ENCODE measurements at regions not wholly inside any gene's neighbourhood (a gene's known extent, or its start where the extent isn't known, plus 50 kb on each side); places are given as distances from the start of the nearest gene placed in this dataset.
"Not testable (repeated sequence)": the region's sequence is repeated elsewhere in the genome, so short reads cannot be mapped to it uniquely, and the experiment has no call there.

- no peak overlapping the region for H3K27ac Mint-ChIP-seq
- no peak overlapping the region for H3K4me3 Mint-ChIP-seq
- H3K4me1 Mint-ChIP-seq (ENCODE audit: low read depth) = peaks cover 6% of the 10 kb centered on the region
- H3K27me3 Mint-ChIP-seq = no peaks in the 10 kb centered on the region
- no peaks in the 10 kb centered on the region for H3K36me3 Mint-ChIP-seq (ENCODE audit: low read depth)
- no peaks in the 10 kb centered on the region for H3K9me3 Mint-ChIP-seq
Measured at GRCh38 chrX:46165411-46165810, 379.8 kb downstream of the ZNF674 start.

DNA sequence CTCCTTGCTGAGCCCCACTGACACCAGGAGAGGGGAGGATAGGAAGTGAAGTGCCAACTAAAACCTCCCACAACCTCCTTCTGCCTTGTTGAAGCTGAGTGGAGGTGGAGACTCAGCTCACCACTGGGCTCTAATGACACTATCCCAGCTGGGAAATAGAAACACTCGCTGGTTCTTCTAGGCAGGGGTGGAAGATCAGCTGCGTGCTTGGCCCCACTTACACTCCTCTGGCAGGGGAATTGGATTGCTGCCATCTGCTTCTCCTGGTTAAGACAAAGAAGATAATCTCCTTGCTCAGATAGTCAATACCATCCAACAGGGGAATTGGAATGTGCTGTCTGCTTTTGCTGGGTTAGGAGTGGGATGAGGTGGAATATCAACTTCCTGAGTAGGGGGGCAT, 392.5 kb downstream of the ZNF674 start:
- Mint-ChIP-seq H3K27ac (no peak overlapping the region), H3K4me1 (ENCODE audit: low read depth) (no peaks in the 10 kb centered on the region), H3K9me3 (no peaks in the 10 kb centered on the region), H3K4me3 (no peak overlapping the region), H3K27me3 (no peaks in the 10 kb centered on the region), H3K36me3 (ENCODE audit: low read depth) (no peaks in the 10 kb centered on the region)

DNA sequence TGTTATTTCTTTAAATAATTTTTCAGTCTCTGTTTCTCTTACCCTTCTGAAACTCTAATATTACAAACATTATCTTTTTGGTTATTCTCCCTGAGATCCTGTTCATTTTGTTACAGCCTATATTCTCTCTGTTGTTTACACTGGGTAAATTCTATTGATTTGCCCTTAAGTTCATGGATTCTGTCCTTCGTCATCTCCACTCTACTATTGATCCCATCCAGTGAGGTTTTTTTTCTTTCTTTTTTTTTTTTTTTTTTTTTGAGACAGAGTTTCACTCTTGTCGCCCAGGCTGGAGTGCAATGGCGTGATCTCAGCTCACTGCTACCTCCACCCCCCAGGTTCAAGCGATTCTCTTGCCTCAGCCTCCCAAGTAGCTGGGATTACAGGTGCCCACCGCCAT, 393.9 kb downstream of the ZNF674 start:
- not testable (repeated sequence) for H3K9me3 Mint-ChIP-seq; H3K27ac Mint-ChIP-seq; H3K27me3 Mint-ChIP-seq; H3K36me3 Mint-ChIP-seq (ENCODE audit: low read depth); H3K4me1 Mint-ChIP-seq (ENCODE audit: low read depth); H3K4me3 Mint-ChIP-seq

GRCh38 chrX:46144566-46144965, 400.7 kb downstream of the ZNF674 start:
- no peak overlapping the region for H3K27ac Mint-ChIP-seq
- H3K9me3 Mint-ChIP-seq = peaks cover 5% of the 10 kb centered on the region
- no peak overlapping the region for H3K4me3 Mint-ChIP-seq
- H3K4me1 Mint-ChIP-seq (ENCODE audit: low read depth) = peaks cover 9% of the 10 kb centered on the region
- H3K27me3 Mint-ChIP-seq = no peaks in the 10 kb centered on the region
- H3K36me3 Mint-ChIP-seq (ENCODE audit: low read depth) = no peaks in the 10 kb centered on the region

DNA sequence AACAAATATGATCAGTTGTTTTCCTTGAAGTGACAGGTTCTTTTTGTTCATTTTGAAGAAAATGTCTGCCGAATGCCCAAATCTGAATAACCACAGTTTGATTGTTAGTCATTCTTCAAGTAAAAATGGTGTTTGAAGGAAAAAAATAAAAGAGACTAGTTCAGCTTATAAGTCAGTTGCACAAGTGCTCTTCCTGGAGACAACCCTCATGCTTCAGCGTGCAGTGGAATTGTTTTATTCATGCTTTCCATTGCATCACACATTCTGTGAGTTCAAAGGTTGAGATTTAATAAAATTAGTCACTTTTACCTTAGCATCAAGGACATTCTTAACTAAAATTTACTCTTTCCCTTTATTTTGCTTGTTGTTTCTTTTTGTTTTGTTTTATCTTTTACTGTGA, 404.9 kb downstream of the ZNF674 start:
- peak overlapping the region; percentile 61 for H3K27ac Mint-ChIP-seq
- peaks cover 13% of the 10 kb centered on the region for H3K4me1 Mint-ChIP-seq (ENCODE audit: low read depth)

DNA sequence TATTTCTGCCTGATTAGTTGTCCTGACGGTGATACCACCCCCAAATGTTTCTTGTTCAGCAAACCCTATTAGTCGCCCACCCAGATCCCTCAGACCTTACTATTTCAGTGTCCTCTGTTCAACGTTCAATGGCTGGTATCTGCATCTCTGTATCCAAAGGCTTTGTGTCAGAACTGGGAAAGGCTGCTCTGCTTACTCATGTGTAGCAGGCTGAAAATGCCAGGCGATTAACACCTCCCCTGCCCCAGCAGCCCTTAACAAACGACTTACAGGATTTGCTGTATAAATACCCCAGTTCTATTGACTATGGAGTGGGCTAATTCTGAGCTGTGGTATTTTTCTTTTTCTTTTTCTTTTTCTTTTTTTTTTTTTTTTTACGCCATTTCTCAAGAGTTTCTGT, 415.0 kb downstream of the ZNF674 start:
- H3K9me3 Mint-ChIP-seq = no peaks in the 10 kb centered on the region
- H3K4me3 Mint-ChIP-seq = no peak overlapping the region
- H3K27ac Mint-ChIP-seq = no peak overlapping the region
- H3K27me3 Mint-ChIP-seq = peaks cover 4% of the 10 kb centered on the region
- H3K36me3 Mint-ChIP-seq (ENCODE audit: low read depth) = no peaks in the 10 kb centered on the region
- no peaks in the 10 kb centered on the region for H3K4me1 Mint-ChIP-seq (ENCODE audit: low read depth)

More for the DNA sequence above, 404.9 kb downstream of the ZNF674 start:
- Mint-ChIP-seq H3K4me3 (no peak overlapping the region), H3K36me3 (ENCODE audit: low read depth) (no peaks in the 10 kb centered on the region), H3K27me3 (no peaks in the 10 kb centered on the region), H3K9me3 (peaks cover 5% of the 10 kb centered on the region)

DNA sequence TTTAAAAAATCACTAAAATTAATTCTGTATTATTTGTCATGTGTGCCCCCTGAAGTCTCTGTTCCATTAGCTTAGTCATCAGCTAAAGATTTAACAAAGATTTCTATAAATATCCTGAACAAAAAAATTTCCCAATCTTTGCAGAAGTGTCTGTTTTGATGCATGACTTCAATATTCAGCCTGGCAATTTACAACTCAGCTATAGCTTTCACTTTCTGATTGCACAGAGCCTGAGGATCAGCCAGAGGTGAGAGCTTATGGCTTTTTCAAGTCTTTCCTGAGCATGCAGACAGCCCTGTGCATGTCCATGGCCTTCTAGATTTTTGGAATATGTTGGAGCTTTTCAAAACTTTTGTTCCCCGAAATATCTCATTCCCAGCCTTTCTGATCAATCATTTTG, 420.1 kb downstream of the ZNF674 start:
- H3K9me3 Mint-ChIP-seq = no peaks in the 10 kb centered on the region
- H3K4me3 Mint-ChIP-seq = no peak overlapping the region
- H3K4me1 Mint-ChIP-seq (ENCODE audit: low read depth) = no peaks in the 10 kb centered on the region
- H3K36me3 Mint-ChIP-seq (ENCODE audit: low read depth) = no peaks in the 10 kb centered on the region
- H3K27ac Mint-ChIP-seq = no peak overlapping the region
- peaks cover 3% of the 10 kb centered on the region for H3K27me3 Mint-ChIP-seq

DNA sequence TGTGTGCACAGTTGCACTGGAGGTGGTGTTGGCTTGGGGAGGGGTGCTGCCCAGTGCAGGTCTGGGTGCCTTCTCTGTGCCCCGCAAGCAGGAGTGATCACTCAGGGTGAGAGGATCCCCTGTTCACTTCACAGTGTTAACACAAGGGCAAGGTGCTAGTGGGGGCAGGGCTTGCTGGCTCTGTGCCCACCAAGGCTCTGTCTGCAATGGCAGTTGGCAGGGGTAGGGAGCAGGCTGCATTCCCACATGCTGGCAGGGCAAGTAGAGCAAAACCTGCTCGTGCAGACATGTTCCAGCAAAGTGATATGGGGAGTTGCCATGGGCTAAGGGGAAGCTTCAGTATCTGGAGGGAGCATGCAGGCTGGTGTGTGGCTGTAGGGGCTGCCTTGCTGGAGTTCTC, 428.0 kb downstream of the ZNF674 start:
- H3K9me3 Mint-ChIP-seq = no peaks in the 10 kb centered on the region
- no peak overlapping the region for H3K4me3 Mint-ChIP-seq
- peaks cover 3% of the 10 kb centered on the region for H3K27me3 Mint-ChIP-seq
- no peak overlapping the region for H3K27ac Mint-ChIP-seq
- H3K4me1 Mint-ChIP-seq (ENCODE audit: low read depth) = no peaks in the 10 kb centered on the region
- H3K36me3 Mint-ChIP-seq (ENCODE audit: low read depth) = no peaks in the 10 kb centered on the region

DNA sequence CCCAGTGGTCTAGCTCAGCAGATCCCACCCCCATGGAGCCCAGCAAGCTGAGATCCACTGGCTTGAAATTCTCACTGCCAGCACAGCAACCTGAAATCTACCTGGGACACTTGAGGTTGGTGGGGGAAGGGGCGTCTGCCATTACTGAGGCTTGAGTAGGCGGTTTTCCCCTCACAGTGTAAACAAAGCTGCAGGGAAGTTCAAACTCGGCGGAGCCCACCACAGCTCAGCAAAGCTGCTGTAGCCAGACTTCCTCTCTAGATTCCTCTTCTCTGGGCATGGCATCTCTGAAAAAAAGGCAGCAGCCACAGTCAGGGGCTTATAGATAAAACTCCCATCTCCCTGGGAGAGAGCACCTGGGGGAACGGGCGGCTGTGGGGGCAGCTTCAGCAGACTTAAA, 457.9 kb downstream of the ZNF674 start:
- H3K4me3 Mint-ChIP-seq; H3K4me1 Mint-ChIP-seq (ENCODE audit: low read depth); H3K27me3 Mint-ChIP-seq; H3K27ac Mint-ChIP-seq; H3K36me3 Mint-ChIP-seq (ENCODE audit: low read depth); H3K9me3 Mint-ChIP-seq: not testable (repeated sequence)

- H3K4me1 Mint-ChIP-seq (ENCODE audit: low read depth) = not testable (repeated sequence)
Measured at GRCh38 chrX:46080121-46080520, 465.1 kb downstream of the ZNF674 start.

DNA sequence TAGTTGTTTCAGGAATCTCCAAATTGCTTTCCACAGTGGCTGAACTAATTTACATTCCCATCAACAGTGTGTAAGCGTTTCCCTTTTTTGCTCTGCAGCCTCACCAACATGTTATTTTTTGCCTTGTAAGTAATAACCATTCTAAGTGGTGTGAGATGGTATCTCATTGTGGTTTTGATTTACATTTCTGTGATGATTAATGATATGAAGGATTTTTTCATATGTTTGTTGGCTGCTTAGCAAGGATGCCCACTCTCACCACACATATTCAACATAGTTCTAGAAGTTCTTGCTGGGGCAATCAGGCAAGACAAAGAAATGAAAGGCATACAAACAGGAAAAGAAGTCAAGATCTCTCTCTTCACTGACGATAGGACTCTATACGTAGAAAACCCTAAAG, 472.4 kb downstream of the ZNF674 start:
- Mint-ChIP-seq H3K27me3 (no peaks in the 10 kb centered on the region), H3K4me1 (ENCODE audit: low read depth) (no peaks in the 10 kb centered on the region), H3K27ac (no peak overlapping the region), H3K9me3 (no peaks in the 10 kb centered on the region), H3K4me3 (no peak overlapping the region), H3K36me3 (ENCODE audit: low read depth) (no peaks in the 10 kb centered on the region)

More at GRCh38 chrX:46080121-46080520, 465.1 kb downstream of the ZNF674 start:
- not testable (repeated sequence) for H3K9me3 Mint-ChIP-seq; H3K4me3 Mint-ChIP-seq; H3K36me3 Mint-ChIP-seq (ENCODE audit: low read depth); H3K27me3 Mint-ChIP-seq; H3K27ac Mint-ChIP-seq

- no peaks in the 10 kb centered on the region for H3K27me3 Mint-ChIP-seq
- H3K4me3 Mint-ChIP-seq = no peak overlapping the region
- no peak overlapping the region for H3K27ac Mint-ChIP-seq
- no peaks in the 10 kb centered on the region for H3K4me1 Mint-ChIP-seq (ENCODE audit: low read depth)
- H3K9me3 Mint-ChIP-seq = no peaks in the 10 kb centered on the region
- no peaks in the 10 kb centered on the region for H3K36me3 Mint-ChIP-seq (ENCODE audit: low read depth)
Measured at GRCh38 chrX:46072372-46072771, 472.8 kb downstream of the ZNF674 start.

DNA sequence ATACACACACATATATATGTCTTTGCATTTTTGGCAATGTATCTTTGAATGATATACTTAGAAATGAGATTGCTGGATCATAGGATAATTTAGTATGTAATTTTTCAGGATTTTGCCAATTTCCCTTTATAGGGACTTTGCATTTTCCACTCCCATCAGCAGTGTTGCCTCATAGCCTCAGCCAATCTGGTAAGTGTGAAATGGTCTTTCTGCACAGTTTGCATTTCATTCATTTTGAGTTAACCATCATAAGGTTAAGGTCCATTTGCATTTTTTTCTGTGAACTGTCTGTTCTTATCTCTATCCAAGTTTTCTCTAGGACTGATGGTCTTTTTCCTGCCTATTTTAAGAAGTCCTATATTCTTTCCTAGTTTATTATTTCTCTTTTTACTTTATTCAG, 474.8 kb downstream of the ZNF674 start:
- Mint-ChIP-seq H3K9me3 (no peaks in the 10 kb centered on the region), H3K27me3 (peaks cover 3% of the 10 kb centered on the region), H3K4me1 (ENCODE audit: low read depth) (no peaks in the 10 kb centered on the region), H3K27ac (no peak overlapping the region), H3K4me3 (no peak overlapping the region), H3K36me3 (ENCODE audit: low read depth) (no peaks in the 10 kb centered on the region)

DNA sequence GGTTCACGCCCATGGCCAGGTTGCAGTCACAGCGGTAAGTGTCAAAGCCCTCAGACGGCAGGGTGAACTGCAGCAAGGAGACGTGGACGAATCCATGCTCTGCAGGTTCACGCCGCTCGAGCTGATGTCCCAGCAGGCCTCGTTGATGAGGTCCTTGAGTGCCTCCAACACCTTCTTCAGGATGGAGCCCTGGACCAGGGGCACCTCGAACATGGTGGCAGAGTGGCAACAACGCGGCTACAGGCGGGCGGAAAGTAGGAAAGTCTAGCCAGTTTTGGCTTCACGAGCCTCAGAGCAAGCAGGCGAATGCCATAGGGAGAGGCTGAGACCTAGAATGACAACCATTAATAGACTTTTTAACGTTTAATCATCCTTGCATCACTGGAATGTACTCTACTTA, 485.9 kb downstream of the ZNF674 start:
- H3K27ac Mint-ChIP-seq = no peak overlapping the region
- no peak overlapping the region for H3K4me3 Mint-ChIP-seq
- no peaks in the 10 kb centered on the region for H3K9me3 Mint-ChIP-seq
- H3K4me1 Mint-ChIP-seq (ENCODE audit: low read depth) = no peaks in the 10 kb centered on the region
- no peaks in the 10 kb centered on the region for H3K27me3 Mint-ChIP-seq
- H3K36me3 Mint-ChIP-seq (ENCODE audit: low read depth) = no peaks in the 10 kb centered on the region

GRCh38 chrX:46044486-46044885, 500.7 kb downstream of the ZNF674 start:
- Mint-ChIP-seq H3K4me3 (no peak overlapping the region), H3K27me3 (peaks cover 3% of the 10 kb centered on the region), H3K36me3 (ENCODE audit: low read depth) (no peaks in the 10 kb centered on the region), H3K9me3 (peaks cover 12% of the 10 kb centered on the region), H3K4me1 (ENCODE audit: low read depth) (no peaks in the 10 kb centered on the region), H3K27ac (no peak overlapping the region)

DNA sequence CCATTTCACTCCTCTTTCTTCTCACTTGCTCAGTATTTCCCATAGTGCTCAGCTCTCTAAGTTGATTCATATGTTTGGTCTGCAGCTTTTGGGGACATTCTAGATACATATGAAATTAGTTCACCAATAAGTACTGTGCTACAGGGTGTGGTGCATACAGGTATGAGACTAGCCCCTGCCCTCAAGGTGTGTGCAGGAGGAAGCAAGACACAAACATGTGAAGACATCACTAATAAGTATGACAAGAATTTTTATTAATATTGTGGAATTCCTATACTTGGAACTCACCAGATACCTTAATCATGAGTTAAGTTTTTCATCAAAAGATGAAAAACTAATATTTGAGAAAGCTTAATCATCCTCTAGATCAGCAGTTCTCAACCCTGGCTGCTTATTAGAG, 505.2 kb downstream of the ZNF674 start:
- Mint-ChIP-seq H3K27ac (no peak overlapping the region), H3K4me1 (ENCODE audit: low read depth) (no peaks in the 10 kb centered on the region), H3K27me3 (peaks cover 3% of the 10 kb centered on the region), H3K4me3 (no peak overlapping the region), H3K9me3 (peaks cover 12% of the 10 kb centered on the region), H3K36me3 (ENCODE audit: low read depth) (no peaks in the 10 kb centered on the region)

GRCh38 chrX:46039526-46039925, 505.7 kb downstream of the ZNF674 start:
- no peak overlapping the region for H3K4me3 Mint-ChIP-seq
- H3K9me3 Mint-ChIP-seq = peaks cover 12% of the 10 kb centered on the region
- no peaks in the 10 kb centered on the region for H3K4me1 Mint-ChIP-seq (ENCODE audit: low read depth)
- peaks cover 3% of the 10 kb centered on the region for H3K27me3 Mint-ChIP-seq
- H3K36me3 Mint-ChIP-seq (ENCODE audit: low read depth) = no peaks in the 10 kb centered on the region
- no peak overlapping the region for H3K27ac Mint-ChIP-seq
